Ecto neural progenitor cell (in vitro differentiated cells): ENCODE measurements at regions not wholly inside any gene's neighbourhood (a gene's known extent, or its start where the extent isn't known, plus 50 kb on each side); places are given as distances from the start of the nearest gene placed in this dataset.
"Not testable (repeated sequence)": the region's sequence is repeated elsewhere in the genome, so short reads cannot be mapped to it uniquely, and the experiment has no call there.

Experiments used
- DNase-seq: peaks from one replicate; pipeline ENCODE4 v3.0.0-alpha.2; 2018; ENCODE audit warnings: low spot score

DNA sequence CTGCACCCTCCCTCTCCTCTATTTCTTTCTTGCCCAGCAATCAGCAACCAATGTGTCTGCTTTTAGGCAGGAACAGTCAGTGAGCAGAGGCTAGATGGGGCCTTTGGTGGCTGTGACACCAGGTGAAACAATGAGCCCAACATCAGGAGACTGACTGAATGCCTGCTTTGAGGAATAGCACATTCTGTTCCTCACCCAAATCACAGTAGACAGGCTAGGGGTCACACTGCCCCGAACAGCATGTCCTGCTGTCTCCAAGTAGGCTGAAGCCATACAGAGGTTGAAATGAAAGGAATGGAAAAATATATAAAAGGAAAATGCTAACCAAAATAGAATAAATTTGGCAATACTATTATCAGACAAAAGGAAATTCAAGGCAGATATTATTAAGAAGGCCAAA, 122.5 kb upstream of the GDNF start:
- no peak for DNase-seq

DNA sequence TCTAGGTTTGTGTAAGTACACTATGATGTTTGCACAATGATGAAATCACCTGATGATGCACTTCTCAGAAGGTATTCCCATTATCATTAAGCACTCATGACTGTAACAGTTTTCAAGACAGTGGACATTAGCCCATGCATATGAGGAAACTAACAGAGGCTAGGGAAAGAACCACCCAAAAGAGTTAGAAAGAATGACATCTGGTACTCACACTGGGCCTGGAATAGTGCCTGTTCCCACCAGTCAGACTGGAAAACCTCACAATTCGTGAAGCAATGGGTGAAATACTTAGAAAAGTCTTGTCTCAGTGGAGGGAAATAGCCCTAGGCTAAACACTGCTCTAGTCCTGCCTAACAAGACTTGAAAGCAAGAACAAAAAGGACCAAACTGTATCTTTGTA, 117.4 kb upstream of the GDNF start:
- DNase-seq = no peak

GRCh38 chr5:37955748-37956147, 115.9 kb upstream of the GDNF start:
- DNase-seq = no peak

DNA sequence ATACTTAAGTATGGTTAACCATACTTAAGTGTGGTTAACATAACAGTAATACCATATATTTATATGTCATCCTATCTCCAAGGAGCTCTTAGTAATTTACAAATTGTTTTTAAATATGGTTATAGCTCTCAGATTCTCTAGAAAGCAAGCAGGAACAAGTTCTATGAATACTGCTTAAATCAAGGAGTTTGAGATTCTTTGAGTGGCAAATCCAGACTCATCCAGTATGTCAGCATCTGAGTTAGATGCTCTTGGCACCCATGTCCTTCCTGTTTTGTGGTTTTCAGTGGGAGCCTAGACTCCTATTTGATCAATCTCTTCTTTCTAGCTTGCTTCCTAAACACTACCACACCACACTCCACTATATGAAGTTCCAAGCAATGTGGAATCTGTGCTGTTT, 114.7 kb upstream of the GDNF start:
- DNase-seq = no peak

DNA sequence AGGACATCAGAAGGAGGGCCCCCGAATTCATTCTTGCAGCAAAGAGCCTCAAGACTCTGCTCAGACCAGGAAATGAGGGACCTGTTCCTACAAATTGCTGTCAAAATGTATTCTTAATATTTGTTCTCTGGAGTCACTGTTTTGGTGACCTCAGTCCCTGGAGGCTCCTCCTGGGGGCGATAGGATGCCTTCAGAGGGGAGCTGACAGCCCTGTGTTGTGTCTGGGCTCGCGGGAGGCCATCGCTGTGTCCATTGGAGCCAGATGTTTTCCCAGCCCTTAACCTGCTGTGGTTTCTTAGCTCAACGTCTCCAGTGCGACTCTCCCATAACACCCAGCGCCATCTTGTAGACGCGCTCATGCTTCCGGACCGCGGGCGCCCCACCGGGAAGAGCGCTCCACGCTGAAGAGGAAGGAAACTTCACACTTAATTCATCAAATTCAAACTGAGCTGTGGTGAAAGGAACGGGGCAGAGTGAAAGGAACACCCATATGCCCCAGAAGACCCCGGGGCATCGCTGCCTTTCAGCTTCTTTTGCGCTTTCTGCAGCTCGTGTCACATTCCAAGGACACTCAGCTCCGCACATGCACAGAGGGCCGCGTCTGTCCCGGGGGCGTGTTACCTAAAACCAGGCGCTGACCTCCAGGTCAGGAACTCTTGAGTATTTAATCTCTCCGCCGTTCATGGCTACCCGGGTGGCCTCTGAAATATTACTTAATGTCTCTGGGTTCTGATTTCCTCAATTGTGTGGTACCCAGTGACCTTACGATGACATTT, 112.3 kb upstream of the GDNF start:
- DNase-seq = peak; percentile 47

GRCh38 chr5:37950436-37950835, 110.6 kb upstream of the GDNF start:
- DNase-seq = no peak

DNA sequence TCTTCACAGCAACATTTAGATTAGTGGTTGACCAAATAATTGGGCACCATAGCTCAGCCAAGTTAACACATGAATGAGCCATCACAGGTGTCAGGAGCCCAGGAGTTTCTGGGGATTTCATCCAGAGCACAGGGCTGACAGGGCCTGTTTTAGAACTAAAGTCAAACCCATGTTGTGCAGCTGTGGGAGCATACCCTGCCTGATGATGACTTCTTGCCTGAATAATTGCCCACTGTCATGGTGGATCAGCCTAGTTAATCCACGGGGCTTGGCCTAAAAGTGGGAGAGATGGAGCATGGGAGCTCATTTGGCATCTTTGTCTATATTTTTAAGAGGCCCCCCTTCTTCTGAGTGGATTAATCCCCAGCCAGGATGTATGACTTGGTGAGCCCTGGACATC, 105.6 kb upstream of the GDNF start:
- DNase-seq = no peak

- not testable (repeated sequence) for DNase-seq
These were observed 103.3 kb upstream of the GDNF start for GRCh38 chr5:37943136-37943535.

DNA sequence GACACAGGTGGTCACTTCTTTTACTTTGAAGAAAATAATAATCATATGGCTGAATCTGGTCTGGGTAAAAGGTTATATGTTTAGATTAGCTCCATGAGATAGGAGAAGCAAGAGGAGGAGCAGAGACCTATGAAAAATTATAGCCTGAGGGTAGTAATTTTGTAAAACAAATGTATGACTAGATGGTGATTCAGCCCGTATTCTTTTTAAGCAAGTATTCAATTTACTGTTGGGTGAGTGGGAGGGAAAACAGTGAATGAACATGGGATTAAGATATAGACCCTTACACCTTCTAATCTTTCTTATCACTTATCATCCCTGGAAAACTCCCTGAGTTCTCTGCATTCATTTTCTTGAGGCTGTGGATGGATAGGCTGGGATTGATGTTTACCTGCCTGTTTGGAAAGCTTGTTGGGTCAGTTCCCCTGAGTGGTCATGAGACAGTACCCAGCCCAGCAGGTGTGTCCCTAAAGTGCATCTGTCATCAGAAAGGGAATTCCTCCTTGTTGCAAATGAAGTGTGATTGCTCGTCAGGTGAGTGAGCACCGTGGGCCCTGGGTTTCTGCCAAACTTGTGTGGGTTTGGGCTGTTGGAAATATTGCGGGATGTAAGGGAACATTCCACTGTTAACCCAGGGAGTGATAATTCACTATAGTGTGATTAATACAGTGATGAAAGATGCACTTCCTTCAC, 101.2 kb upstream of the GDNF start:
- DNase-seq = no peak

GRCh38 chr5:37938861-37939260, 99.0 kb upstream of the GDNF start:
- no peak for DNase-seq

DNA sequence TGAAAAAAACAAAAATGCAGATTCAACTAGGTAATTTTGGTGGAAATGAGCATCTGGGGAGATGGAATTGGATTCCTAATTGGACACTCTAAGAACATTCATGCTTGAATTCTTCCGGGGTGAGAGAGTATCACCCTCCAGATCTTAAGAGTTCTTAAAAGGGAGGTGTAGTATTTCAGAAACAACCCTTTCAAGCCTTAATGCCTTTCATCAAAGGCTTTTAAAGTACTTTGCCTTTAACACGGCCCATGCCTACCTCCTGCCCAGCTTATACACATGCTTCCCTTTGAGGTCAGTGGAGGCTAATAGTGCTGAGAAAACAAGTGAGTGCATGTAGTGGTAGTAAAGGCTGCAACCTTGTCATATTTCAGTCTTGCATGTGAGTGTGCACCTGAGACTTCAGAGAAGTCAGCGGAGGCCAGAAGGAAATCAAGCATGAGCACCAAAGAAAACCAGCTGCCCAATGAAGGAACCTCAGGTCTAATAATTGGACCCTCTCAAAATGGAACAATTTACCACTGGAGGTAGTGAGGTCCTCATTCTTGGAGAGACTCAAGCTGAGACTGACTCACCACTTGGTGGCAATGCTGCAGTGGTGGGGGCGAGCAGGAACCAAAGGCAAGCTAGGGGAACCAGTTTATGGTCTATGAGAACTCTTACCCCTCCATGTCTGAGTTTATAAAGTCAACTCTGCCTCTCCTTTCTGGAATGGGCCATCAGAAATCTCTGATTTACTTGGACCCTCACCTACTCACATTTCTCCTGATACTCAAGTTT, 98.4 kb upstream of the GDNF start:
- no peak for DNase-seq

DNA sequence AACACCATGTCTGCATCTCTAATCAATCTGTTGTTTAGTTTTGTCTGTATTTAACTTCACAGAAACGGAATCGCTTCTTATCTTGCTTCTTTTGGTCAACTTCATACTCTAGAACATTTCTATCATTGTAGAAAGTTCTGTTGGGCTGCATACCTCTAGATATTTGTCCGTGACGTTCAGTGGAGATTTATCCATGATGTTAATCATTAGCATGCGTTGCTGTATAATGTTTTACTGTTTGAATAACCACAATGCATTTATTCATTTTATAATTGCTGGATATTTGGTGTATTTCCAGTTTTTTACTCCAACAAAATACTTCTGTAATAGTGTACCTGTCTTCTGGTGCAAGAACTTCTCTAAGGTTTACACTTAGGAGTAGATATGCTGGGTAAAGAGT, 96.2 kb upstream of the GDNF start:
- no peak for DNase-seq

GRCh38 chr5:37933576-37933975, 93.7 kb upstream of the GDNF start:
- no peak for DNase-seq

- no peak for DNase-seq
These were observed 92.6 kb upstream of the GDNF start for GRCh38 chr5:37932450-37932849.

DNA sequence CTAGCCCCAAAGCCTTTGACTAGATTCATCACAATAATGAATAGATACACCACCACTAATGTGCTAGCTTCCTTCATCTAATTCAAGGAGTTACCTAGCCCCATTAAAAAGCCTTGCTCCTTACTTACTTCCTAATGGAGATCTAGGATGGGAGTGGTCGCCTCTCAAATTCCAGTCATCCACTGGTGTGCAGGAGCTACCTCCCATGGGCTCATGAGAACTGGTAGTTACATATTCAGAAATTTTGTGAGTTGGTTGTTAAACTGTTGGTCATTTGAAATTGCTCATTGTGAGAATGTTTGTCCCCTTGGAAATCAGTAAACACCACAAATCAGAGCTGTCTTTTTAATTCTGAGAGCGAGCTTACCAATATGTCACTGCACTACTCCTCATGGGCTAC, 91.7 kb upstream of the GDNF start:
- no peak for DNase-seq

GRCh38 chr5:37930350-37930749, 90.5 kb upstream of the GDNF start:
- DNase-seq = no peak

GRCh38 chr5:37929791-37930190, 90.0 kb upstream of the GDNF start:
- no peak for DNase-seq

- not testable (repeated sequence) for DNase-seq
These were observed 87.9 kb upstream of the GDNF start for GRCh38 chr5:37927753-37928152.

DNA sequence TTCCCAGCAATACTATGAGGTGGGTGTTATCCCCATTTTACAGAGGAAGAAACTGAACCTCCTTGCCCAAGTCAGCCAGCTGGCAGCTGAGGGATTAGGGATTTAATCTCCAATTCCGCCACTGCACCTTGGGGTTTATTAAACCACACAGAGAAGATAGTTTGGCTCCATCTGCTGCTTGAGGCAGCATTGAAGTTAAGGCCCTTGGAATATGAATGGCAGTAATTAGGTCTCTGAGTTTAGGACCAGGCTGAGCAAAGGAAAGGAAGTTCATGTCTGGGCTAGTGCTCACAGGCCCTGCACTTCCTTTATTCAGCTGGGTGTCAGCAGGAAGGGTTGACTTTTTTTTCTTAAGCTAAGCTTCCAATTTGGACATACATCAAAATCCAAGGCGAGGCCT, 86.9 kb upstream of the GDNF start:
- DNase-seq = no peak

DNA sequence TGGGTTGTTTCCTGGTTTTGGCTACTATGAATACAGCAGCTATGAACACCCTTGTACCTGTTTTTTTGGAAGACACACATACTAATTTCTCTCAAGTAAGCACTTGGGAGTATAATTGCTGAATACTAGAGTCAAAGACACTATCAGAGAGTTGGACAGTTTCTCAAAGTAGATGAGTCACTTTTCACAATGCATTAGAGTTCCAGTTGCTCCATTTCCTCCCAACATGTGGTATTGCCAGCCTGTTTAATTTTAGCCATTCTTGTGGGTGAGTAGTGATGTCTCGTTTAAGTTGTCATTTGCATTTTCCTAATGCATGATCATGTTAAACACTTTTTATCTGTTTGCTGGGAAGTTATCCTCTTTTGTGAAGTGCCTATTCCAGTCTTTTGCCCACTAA, 81.6 kb upstream of the GDNF start:
- no peak for DNase-seq

DNA sequence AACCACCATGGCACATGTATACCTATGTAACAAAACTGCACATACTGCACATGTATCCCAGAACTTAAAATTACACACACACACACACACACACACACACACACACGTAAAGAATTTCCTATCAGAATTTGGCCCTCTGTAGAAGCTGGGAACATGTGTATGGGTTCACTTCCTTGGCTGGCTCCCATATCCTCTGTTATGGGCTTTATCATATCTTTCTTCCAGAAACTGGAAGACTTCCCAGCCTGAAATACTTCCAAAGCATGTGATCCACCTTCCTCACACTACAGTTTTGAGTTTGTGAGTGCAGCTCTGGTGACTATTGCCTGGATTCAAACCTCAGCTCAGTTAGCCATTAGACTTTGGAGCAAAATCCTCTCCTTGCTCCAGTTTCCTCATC, 78.6 kb upstream of the GDNF start:
- no peak for DNase-seq

GRCh38 chr5:37916525-37916924, 76.7 kb upstream of the GDNF start:
- DNase-seq = no peak

DNA sequence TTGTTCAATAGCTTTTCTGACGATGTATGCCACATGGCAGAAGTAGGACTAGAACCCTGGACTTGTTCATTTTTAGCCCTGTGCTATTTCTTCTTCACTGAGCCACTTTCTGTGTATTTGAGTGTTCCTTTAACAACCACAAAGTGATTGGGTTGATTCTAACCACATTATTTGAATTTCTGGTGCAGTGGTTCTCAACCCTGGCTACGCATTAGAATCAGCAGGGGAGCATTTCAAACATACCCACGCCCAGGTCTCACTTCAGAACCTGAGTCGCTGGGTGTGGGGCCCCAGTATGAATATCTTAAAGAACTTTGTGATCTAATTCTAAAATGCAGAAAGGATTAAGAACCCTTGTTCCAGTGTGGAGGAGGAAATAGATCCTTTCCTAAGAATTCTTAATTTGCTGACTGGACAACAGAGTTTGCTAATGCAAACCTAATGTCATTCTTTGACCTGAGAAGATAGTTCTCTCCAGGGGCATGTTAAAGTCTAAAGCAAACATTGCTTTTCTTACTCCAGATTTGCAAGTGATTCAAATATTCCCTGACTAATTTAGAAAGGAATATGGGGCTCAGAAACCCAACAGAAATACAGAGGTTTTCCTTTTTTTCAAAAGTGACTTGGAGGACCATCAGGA, 75.4 kb upstream of the GDNF start:
- DNase-seq = no peak
